Ovary (tissue), 3 donors: ENCODE measurements at regions not wholly inside any gene's neighbourhood (a gene's known extent, or its start where the extent isn't known, plus 50 kb on each side); places are given as distances from the start of the nearest gene placed in this dataset.

ENCODE experiments used
- EP300 ChIP-seq: sonication (generic); formaldehyde crosslinking; IDR thresholded peaks from one replicate; pipeline ENCODE4 v1.6.1; 2017; ENCODE audit warnings: antibody characterized with exemption
- POLR2A ChIP-seq: fragments of 450-650 bp; IDR thresholded peaks from one replicate; pipeline ENCODE4 v1.6.1; 2017; ENCODE audit warnings: antibody characterized with exemption, mild to moderate bottlenecking, moderate library complexity
- TF ChIP-seq, protein P1 (sequence below), 3 donors: fragments of 450-650 bp in 2 of 3; fragments of 200-600 bp in 1 of 3; IDR thresholded peaks; one replicate each; pipeline versions ENCODE4 v1.5.1 to v1.8.0; 2016 to 2022; ENCODE audit warnings: antibody characterized with exemption in 3 of 3, mild to moderate bottlenecking in 1 of 3
- donor health status: DM: no; HTN: no; CAD: no.

DNA sequence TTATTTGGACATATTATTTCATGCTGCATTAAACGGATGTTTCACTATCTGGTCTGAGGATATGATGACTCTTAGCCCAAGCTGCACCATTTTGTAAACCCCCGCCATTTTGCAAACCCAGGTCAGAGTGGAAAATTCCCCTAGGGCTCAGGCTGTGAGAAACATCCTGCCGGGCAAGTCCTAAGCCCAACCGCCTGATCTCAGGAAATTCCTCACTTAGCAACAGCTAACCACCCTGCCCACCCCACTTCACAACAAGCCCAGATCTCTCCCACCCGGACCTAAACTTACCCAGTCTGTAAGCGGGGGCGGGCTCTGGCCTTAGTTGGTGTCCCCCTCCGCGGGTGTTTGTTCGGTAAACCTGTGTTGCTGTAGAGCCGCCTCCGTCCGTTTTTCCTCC is 2747.1 kb downstream of the PCDH7 start:
- TF ChIP-seq EP300 (no peak), POLR2A (no peak)
- TF ChIP-seq, protein P1, sequence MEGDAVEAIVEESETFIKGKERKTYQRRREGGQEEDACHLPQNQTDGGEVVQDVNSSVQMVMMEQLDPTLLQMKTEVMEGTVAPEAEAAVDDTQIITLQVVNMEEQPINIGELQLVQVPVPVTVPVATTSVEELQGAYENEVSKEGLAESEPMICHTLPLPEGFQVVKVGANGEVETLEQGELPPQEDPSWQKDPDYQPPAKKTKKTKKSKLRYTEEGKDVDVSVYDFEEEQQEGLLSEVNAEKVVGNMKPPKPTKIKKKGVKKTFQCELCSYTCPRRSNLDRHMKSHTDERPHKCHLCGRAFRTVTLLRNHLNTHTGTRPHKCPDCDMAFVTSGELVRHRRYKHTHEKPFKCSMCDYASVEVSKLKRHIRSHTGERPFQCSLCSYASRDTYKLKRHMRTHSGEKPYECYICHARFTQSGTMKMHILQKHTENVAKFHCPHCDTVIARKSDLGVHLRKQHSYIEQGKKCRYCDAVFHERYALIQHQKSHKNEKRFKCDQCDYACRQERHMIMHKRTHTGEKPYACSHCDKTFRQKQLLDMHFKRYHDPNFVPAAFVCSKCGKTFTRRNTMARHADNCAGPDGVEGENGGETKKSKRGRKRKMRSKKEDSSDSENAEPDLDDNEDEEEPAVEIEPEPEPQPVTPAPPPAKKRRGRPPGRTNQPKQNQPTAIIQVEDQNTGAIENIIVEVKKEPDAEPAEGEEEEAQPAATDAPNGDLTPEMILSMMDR (IDR thresholded peaks at IDR 0.05), result no peak
